GM12878 (cell line): ENCODE measurements at regions not wholly inside any gene's neighbourhood (a gene's known extent, or its start where the extent isn't known, plus 50 kb on each side); places are given as distances from the start of the nearest gene placed in this dataset.

Source experiments
- ATAC-seq: fragments of 200-7000 bp; cut with Tn5 transposase; 3 replicates; pipeline ENCODE4 v1.9.1; 2020; ENCODE audit warnings: mild to moderate bottlenecking, moderate library complexity
- BruUV-seq: library from RNA; stranded (reverse); fragments of 400-500 nt; replicated peaks from 2 replicates; lab custom pipeline; 2021; lab: Mats Ljungman, UMichigan
- CTCF ChIA-PET: fragments of 300-600 bp; sonication (Branson Sonifier 250); formaldehyde crosslinking; extraction: SDS; loops from one replicate; lab custom pipeline; 2021; ENCODE audit warnings: inconsistent platforms; lab: Yijun Ruan, JAX
- POLR2A ChIA-PET: fragments of 350-600 bp; formaldehyde crosslinking; extraction: SDS; loops from one replicate; lab custom pipeline; 2021; ENCODE audit warnings: inconsistent platforms; lab: Charles Lee
- RAD21 ChIA-PET: fragments of 300-600 bp; sonication (Branson Sonifier 250); formaldehyde crosslinking; loops from one replicate; lab custom pipeline; 2023; ENCODE audit warnings: antibody characterized with exemption; ENCODE audit not compliant: unreplicated experiment; lab: Charles Lee
- SMC1A ChIA-PET: fragments of 300-600 bp; sonication (Branson Sonifier 250); formaldehyde crosslinking; loops from one replicate; lab custom pipeline; 2023; ENCODE audit not compliant: unreplicated experiment, uncharacterized antibody; lab: Charles Lee
- DNase-seq: peaks from one replicate; pipeline ENCODE4 v3.0.0-alpha.2; 2011; ENCODE audit warnings: low read depth, low spot score
- FAIRE-seq: peaks from 3 replicates; lab custom pipeline; 2011; peaks lifted over from hg19 to GRCh38; lab: Jason Lieb, UNC
- H2AFZ ChIP-seq: 2 replicates; pipeline ENCODE4 v1.6.0; 2011; ENCODE audit warnings: low read depth, low read length, control low read depth; ENCODE audit not compliant: control insufficient read depth
- H3K27ac ChIP-seq: 2 replicates; pipeline ENCODE4 v1.5.1; 2011; ENCODE audit warnings: control low read depth; ENCODE audit not compliant: control insufficient read depth, insufficient read depth
- H3K27me3 ChIP-seq, 2 experiments: replicated peaks in 1 of 2; 2 replicates each; pipeline versions ENCODE4 v1.6.0 to v1.6.1; 2011; ENCODE audit warnings: low read length in 1 of 2; ENCODE audit not compliant: control insufficient read depth in 2 of 2, insufficient read depth in 2 of 2
- H3K36me3 ChIP-seq, 2 experiments: 2 replicates each; pipeline ENCODE4 v1.5.1; 2011; ENCODE audit warnings: low read length in 1 of 2; ENCODE audit not compliant: control insufficient read depth in 2 of 2, insufficient read depth in 2 of 2
- H3K4me1 ChIP-seq: 2 replicates; pipeline ENCODE4 v1.6.1; 2011; ENCODE audit warnings: mild to moderate bottlenecking, low read length, moderate library complexity, mixed read lengths; ENCODE audit not compliant: control insufficient read depth, insufficient read depth
- H3K4me2 ChIP-seq: 2 replicates; pipeline ENCODE4 v1.6.0; 2011; ENCODE audit warnings: control low read depth; ENCODE audit not compliant: control insufficient read depth, insufficient read depth
- H3K4me3 ChIP-seq: fragments of 200-600 bp; sonication (generic); 2 replicates; pipeline ENCODE4 v1.5.1; 2016
- H3K79me2 ChIP-seq: 2 replicates; pipeline ENCODE4 v1.6.0; 2011; ENCODE audit warnings: low read length; ENCODE audit not compliant: control insufficient read depth, insufficient read depth
- H3K9ac ChIP-seq: 2 replicates; pipeline ENCODE4 v1.8.0; 2011; ENCODE audit warnings: low read length, control low read depth, mixed read lengths; ENCODE audit not compliant: control insufficient read depth, insufficient read depth
- H3K9me3 ChIP-seq: replicated peaks from 3 replicates; pipeline ENCODE4 v1.5.1; 2011; ENCODE audit warnings: mild to moderate bottlenecking, low read length; ENCODE audit not compliant: control insufficient read depth, insufficient read depth
- H4K20me1 ChIP-seq: 2 replicates; pipeline ENCODE4 v1.6.0; 2011; ENCODE audit not compliant: control insufficient read depth, insufficient read depth
- ASH2L ChIP-seq: fragments of 300-600, 200-600 bp; sonication (generic); IDR thresholded peaks from 2 replicates; pipeline ENCODE4 v1.6.1; 2017; ENCODE audit warnings: low read depth, mild to moderate bottlenecking, borderline replicate concordance
- BRCA1 ChIP-seq: IDR thresholded peaks from 2 replicates; pipeline ENCODE4 v1.6.1; 2011; ENCODE audit warnings: low read depth, low read length, improper control_type of control experiment
- CBFB ChIP-seq: IDR thresholded peaks from 2 replicates; pipeline ENCODE4 v1.6.1; 2016; ENCODE audit warnings: antibody characterized with exemption, low read depth
- E2F4 ChIP-seq: IDR thresholded peaks from 2 replicates; pipeline ENCODE4 v1.6.1; 2012; ENCODE audit warnings: low read depth, low read length, improper control_type of control experiment
- E2F8 ChIP-seq: fragments of 450-650 bp; IDR thresholded peaks from 2 replicates; pipeline ENCODE4 v1.6.1; 2018; ENCODE audit warnings: mild to moderate bottlenecking, low read depth, moderate library complexity; ENCODE audit not compliant: partially characterized antibody
- ETV6 ChIP-seq, 2 experiments: fragments of 450-650 bp in 1 of 2; IDR thresholded peaks in 1 of 2; conservative IDR thresholded peaks in 1 of 2; 2 replicates each; pipeline ENCODE4 v1.6.1; 2014; ENCODE audit warnings: antibody characterized with exemption in 1 of 2, borderline replicate concordance in 1 of 2, low read depth in 1 of 2, mild to moderate bottlenecking in 1 of 2, moderate library complexity in 1 of 2
- FOXK2 ChIP-seq: fragments of 450-650 bp; IDR thresholded peaks from 2 replicates; pipeline ENCODE4 v1.6.1; 2017; ENCODE audit warnings: mild to moderate bottlenecking, moderate library complexity
- HCFC1 ChIP-seq: fragments of 150-350 bp; IDR thresholded peaks from 2 replicates; pipeline ENCODE4 v1.6.1; 2014; ENCODE audit warnings: low read length
- IRF4 ChIP-seq: IDR thresholded peaks from 2 replicates; pipeline ENCODE4 v1.6.1; 2011; ENCODE audit warnings: low read depth, low read length
- JUND ChIP-seq: IDR thresholded peaks from 2 replicates; pipeline ENCODE4 v1.6.1; 2012; ENCODE audit warnings: low read depth, mild to moderate bottlenecking, low read length, improper control_type of control experiment, moderate library complexity
- NFXL1 ChIP-seq: fragments of 450-650 bp; IDR thresholded peaks from 2 replicates; pipeline ENCODE4 v1.6.1; 2017; ENCODE audit warnings: antibody characterized with exemption, mild to moderate bottlenecking, borderline replicate concordance
- NR2C2 ChIP-seq: IDR thresholded peaks from 2 replicates; pipeline ENCODE4 v1.6.1; 2011; ENCODE audit warnings: borderline replicate concordance, low read depth; ENCODE audit not compliant: control insufficient read depth, insufficient read length
- NR2F1 ChIP-seq: fragments of 450-650 bp; conservative IDR thresholded peaks from 2 replicates; pipeline ENCODE4 v1.6.1; 2017; ENCODE audit warnings: mild to moderate bottlenecking
- RAD21 ChIP-seq: IDR thresholded peaks from 2 replicates; pipeline ENCODE4 v1.6.1; 2011; ENCODE audit warnings: mild to moderate bottlenecking, low read depth, low read length, moderate library complexity; ENCODE audit not compliant: insufficient read depth
- RB1 ChIP-seq: fragments of 450-650 bp; formaldehyde crosslinking; IDR thresholded peaks from 2 replicates; pipeline ENCODE4 v1.6.1; 2017; ENCODE audit warnings: mild to moderate bottlenecking, borderline replicate concordance
- RBBP5 ChIP-seq: fragments of 200-600 bp; sonication (generic); conservative IDR thresholded peaks from 2 replicates; pipeline ENCODE4 v1.6.1; 2016
- RELA ChIP-seq: fragments of 450-650 bp; IDR thresholded peaks from 2 replicates; pipeline ENCODE4 v1.8.0; 2014; ENCODE audit warnings: borderline replicate concordance; ENCODE audit not compliant: partially characterized antibody
- SMAD5 ChIP-seq: IDR thresholded peaks from 2 replicates; pipeline ENCODE4 v1.6.1; 2016; ENCODE audit warnings: antibody characterized with exemption, low read depth
- WRNIP1 ChIP-seq: IDR thresholded peaks from 2 replicates; pipeline ENCODE4 v1.6.1; 2011; ENCODE audit warnings: low read depth, low read length, improper control_type of control experiment, borderline replicate concordance
- in situ Hi-C: fragments of 300-500 bp; cut with MboI; formaldehyde crosslinking; loops from 9 replicates; pipeline ENCODE4 v1.14.3; 2018; ENCODE audit warnings: mixed read lengths
- intact Hi-C: fragments of 100-400 bp; cut with micrococcal nuclease; formaldehyde crosslinking; loops from one replicate; pipeline ENCODE4 v1.14.2; 2022; ENCODE audit not compliant: unreplicated experiment

- no peak for TF ChIP-seq NR2C2
- no peak for TF ChIP-seq ASH2L
- no peak for TF ChIP-seq NR2F1
- no peak for TF ChIP-seq RBBP5
- TF ChIP-seq IRF4, result no peak
- TF ChIP-seq NFXL1, result no peak
- no peak for TF ChIP-seq E2F8
- TF ChIP-seq FOXK2, result no peak
- TF ChIP-seq CBFB, result no peak
- TF ChIP-seq WRNIP1, result no peak
- TF ChIP-seq RB1, result no peak
- no peak for TF ChIP-seq SMAD5
- TF ChIP-seq BRCA1, result no peak
- no peak for TF ChIP-seq HCFC1
These were observed 1465.0 kb downstream of the EFNB2 start (continued) for GRCh38 chr13:105070452-105070851.

GRCh38 chr13:105069106-105069505 lies 1466.4 kb downstream of the EFNB2 start:
- no peaks in the 10 kb centered on the region for H3K27me3 ChIP-seq
- intact Hi-C loops, result no loop called here
- no peaks in the 10 kb centered on the region; the same call in 2 of the 3 replicates for H3K9me3 ChIP-seq
- H3K4me3 ChIP-seq, result no peak overlapping the region
- no peaks in the 10 kb centered on the region for H3K79me2 ChIP-seq
- no peak overlapping the region for H3K4me2 ChIP-seq
- in situ Hi-C loops, result no loop called here
- no TSS peak for BruUV-seq
- no peak for TF ChIP-seq ETV6 (conservative IDR thresholded peaks at IDR 0.05 in 1 of 2, IDR thresholded peaks at IDR 0.05 in 1 of 2; ENCODE audit: borderline replicate concordance in 1 of 2, low read depth in 1 of 2)
- no peak for TF ChIP-seq NFXL1
- no peak for TF ChIP-seq RELA
- TF ChIP-seq E2F4, result no peak
- no peak for TF ChIP-seq RAD21
- no peak for TF ChIP-seq JUND
- ATAC-seq (no peak), DNase-seq (no peak), FAIRE-seq (no peak)
- no peak overlapping the region for H2AFZ ChIP-seq
- CTCF ChIA-PET, result interaction anchor here (0.7 kb wide), 1 partner anchor 9 kb away, joined by 3 read pairs; no protein-coding TSS in a partner anchor
- H3K36me3 ChIP-seq, result no peaks in the 10 kb centered on the region
- H3K4me1 ChIP-seq, result no peaks in the 10 kb centered on the region
- no peaks in the 10 kb centered on the region for H4K20me1 ChIP-seq
- POLR2A ChIA-PET, result no interaction called here
- RAD21 ChIA-PET, result no interaction called here
- SMC1A ChIA-PET, result no interaction called here
- no peak overlapping the region for H3K9ac ChIP-seq
- no peak overlapping the region for H3K27ac ChIP-seq
